Upper lobe of left lung (tissue), 6 donors: ENCODE measurements at regions not wholly inside any gene's neighbourhood (a gene's known extent, or its start where the extent isn't known, plus 50 kb on each side); places are given as distances from the start of the nearest gene placed in this dataset.

ENCODE experiments used
- ATAC-seq, 2 donors: fragments of 200-7000 bp; cut with Tn5 transposase; one replicate each; pipeline ENCODE4 v1.9.1; 2022; ENCODE audit warnings: mild to moderate bottlenecking in 2 of 2, moderate library complexity in 2 of 2; ENCODE audit not compliant: low FRiP score in 2 of 2
- DNase-seq, 2 donors: peaks; one replicate each; pipeline ENCODE4 v3.0.0-alpha.2; 2019 to 2020
- H3K27ac ChIP-seq, 4 donors: fragments of 200-600 bp; sonication (generic); one replicate each; pipeline ENCODE4 v1.5.1; 2016 to 2019
- H3K27me3 ChIP-seq, 4 donors: fragments of 200-600 bp; sonication (generic); one replicate each; pipeline ENCODE4 v1.5.1; 2017 to 2019
- H3K36me3 ChIP-seq, 4 donors: fragments of 200-600 bp; sonication (generic); one replicate each; pipeline ENCODE4 v1.5.1; 2016 to 2019
- H3K4me1 ChIP-seq, 4 donors: fragments of 200-600 bp; sonication (generic); one replicate each; pipeline ENCODE4 v1.5.1; 2018 to 2019
- H3K4me3 ChIP-seq, 4 donors: fragments of 200-600 bp; sonication (generic); one replicate each; pipeline ENCODE4 v1.5.1; 2017 to 2019; ENCODE audit warnings: mild to moderate bottlenecking in 2 of 4, moderate library complexity in 1 of 4
- H3K9me3 ChIP-seq, 4 donors: fragments of 200-600 bp; sonication (generic); one replicate each; pipeline ENCODE4 v1.5.1; 2018 to 2019
- EP300 ChIP-seq, 4 donors: sonication (generic); formaldehyde crosslinking; IDR thresholded peaks; one replicate each; pipeline ENCODE4 v1.5.1; 2017; ENCODE audit warnings: antibody characterized with exemption in 4 of 4, control low read depth in 2 of 4
- POLR2A ChIP-seq, 4 donors: fragments of 450-650 bp; IDR thresholded peaks; one replicate each; pipeline ENCODE4 v1.5.1; 2016 to 2017; ENCODE audit warnings: antibody characterized with exemption in 4 of 4, mild to moderate bottlenecking in 2 of 4
- POLR2AphosphoS5 ChIP-seq, 2 donors: sonication (generic); formaldehyde crosslinking; IDR thresholded peaks; one replicate each; pipeline ENCODE4 v1.5.1; 2017; ENCODE audit warnings: antibody characterized with exemption in 2 of 2
- WGBS, 2 donors: methylation state at CpG; one replicate each; pipeline ENCODE4 v1.1.5; 2017 to 2018; 5-methylcytosine and 5-hydroxymethylcytosine counted together
- TF ChIP-seq, protein P1 (sequence below), 6 experiments: fragments of 450-650 bp in 4 of 6; fragments of 200-600 bp in 2 of 6; sonication (generic) in 2 of 6; IDR thresholded peaks; one replicate each; pipeline ENCODE4 v1.5.1; 2016 to 2019; ENCODE audit warnings: antibody characterized with exemption in 6 of 6
- donor health status: DM: no; HTN: no; CAD: no; lungs with moderate emphysema.
- donor health status: DM: no; HTN: yes; CAD: no; lungs with severe emphysema.

DNA sequence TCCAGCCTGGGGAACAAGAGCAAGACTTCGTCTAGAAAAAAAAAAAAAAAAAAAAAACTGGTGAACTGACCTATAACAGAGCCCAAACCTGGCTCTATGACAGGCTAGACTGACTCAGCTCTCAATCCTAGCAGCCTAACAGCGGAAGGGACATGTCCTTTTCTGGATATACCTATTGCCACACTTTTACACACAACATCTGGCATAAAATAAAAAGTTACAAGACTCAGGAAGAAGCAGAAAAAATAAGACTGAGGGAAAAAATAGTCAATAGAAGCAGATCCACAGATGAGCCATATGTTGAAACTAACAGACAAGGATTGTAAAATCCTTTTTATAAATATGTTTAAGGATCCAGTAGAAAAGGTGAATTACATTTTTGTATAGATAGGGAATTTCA lies 57.5 kb upstream of the IPO9 start:
- Histone ChIP-seq H3K27me3 (no peaks in the 10 kb centered on the region), H3K9me3 (peaks cover 0 to 4% (median 0%) of the 10 kb centered on the region in 4 donors), H3K36me3 (no peaks in the 10 kb centered on the region), H3K4me3 (no peak overlapping the region), H3K27ac (no peak overlapping the region), H3K4me1 (peaks cover 0 to 6% (median 2%) of the 10 kb centered on the region in 4 donors)
- 85 to 98% methylated on average over 2 of the region's 2 CpGs for WGBS, 2 donors
- TF ChIP-seq POLR2AphosphoS5 (IDR thresholded peaks at IDR 0.05) (no peak), EP300 (IDR thresholded peaks at IDR 0.05) (no peak), POLR2A (IDR thresholded peaks at IDR 0.05) (no peak)
- TF ChIP-seq, protein P1, sequence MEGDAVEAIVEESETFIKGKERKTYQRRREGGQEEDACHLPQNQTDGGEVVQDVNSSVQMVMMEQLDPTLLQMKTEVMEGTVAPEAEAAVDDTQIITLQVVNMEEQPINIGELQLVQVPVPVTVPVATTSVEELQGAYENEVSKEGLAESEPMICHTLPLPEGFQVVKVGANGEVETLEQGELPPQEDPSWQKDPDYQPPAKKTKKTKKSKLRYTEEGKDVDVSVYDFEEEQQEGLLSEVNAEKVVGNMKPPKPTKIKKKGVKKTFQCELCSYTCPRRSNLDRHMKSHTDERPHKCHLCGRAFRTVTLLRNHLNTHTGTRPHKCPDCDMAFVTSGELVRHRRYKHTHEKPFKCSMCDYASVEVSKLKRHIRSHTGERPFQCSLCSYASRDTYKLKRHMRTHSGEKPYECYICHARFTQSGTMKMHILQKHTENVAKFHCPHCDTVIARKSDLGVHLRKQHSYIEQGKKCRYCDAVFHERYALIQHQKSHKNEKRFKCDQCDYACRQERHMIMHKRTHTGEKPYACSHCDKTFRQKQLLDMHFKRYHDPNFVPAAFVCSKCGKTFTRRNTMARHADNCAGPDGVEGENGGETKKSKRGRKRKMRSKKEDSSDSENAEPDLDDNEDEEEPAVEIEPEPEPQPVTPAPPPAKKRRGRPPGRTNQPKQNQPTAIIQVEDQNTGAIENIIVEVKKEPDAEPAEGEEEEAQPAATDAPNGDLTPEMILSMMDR (IDR thresholded peaks at IDR 0.05), result no peak
- no peak for ATAC-seq
- no peak for DNase-seq

DNA sequence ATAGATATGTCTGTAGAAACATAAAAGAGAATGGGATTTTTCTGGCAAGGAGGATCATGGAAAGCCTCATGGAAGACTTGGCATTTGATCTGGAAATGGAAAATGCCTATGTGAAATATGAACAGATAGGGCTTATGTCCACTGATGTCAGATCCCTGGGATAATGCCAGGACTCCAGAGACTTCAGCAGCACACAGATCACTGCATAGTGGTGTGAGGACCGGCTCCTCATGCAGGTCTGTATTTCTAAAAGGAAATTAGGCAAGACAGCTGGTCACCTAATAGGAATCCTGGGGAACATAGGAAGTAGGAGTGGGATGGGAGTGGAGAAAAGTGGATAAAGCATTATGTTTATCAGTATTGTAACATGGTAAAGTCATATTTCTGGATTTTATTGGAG lies 56.8 kb upstream of the IPO9 start:
- H3K27me3 ChIP-seq, result no peaks in the 10 kb centered on the region
- no peak overlapping the region for H3K4me3 ChIP-seq
- DNase-seq (no peak), ATAC-seq (no peak)
- H3K27ac ChIP-seq, result no peak overlapping the region
- WGBS, 2 donors, result 93 to 100% methylated on average over 1 of the region's 1 CpG
- no peaks in the 10 kb centered on the region for H3K36me3 ChIP-seq
- peaks cover 0 to 4% (median 0%) of the 10 kb centered on the region in 4 donors for H3K9me3 ChIP-seq
- peaks cover 0 to 6% (median 2%) of the 10 kb centered on the region in 4 donors for H3K4me1 ChIP-seq
- no peak for TF ChIP-seq POLR2AphosphoS5 (IDR thresholded peaks at IDR 0.05)
- TF ChIP-seq EP300 (IDR thresholded peaks at IDR 0.05), result no peak
- TF ChIP-seq, protein P1 (IDR thresholded peaks at IDR 0.05), result no peak
- no peak for TF ChIP-seq POLR2A (IDR thresholded peaks at IDR 0.05)

DNA sequence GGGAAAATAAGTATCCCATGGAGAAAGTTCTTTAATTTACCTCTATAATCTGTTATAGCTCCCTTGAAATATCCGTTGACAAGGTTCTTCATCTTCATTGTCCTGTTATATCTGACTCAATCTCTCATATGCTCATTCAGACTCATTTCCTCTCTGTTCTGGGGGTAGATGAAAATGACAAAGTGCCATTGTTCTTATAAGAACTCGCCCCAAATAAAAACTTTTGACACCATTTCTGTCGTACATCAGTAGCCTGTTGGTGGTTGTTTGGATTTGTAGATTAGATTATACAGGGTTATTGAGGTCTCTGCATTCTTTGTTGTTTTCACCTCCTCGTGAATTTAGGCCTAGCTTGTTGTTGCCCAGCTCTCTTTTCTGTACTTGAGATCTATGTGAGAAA lies 55.2 kb upstream of the IPO9 start:
- H3K9me3 ChIP-seq, result peaks cover 0 to 4% (median 0%) of the 10 kb centered on the region in 4 donors
- ATAC-seq (no peak), DNase-seq (no peak)
- no peak overlapping the region for H3K27ac ChIP-seq
- H3K4me3 ChIP-seq, result no peak overlapping the region
- peaks cover 0 to 12% (median 5%) of the 10 kb centered on the region in 4 donors for H3K4me1 ChIP-seq
- 52 to 62% methylated on average over 4 of the region's 4 CpGs for WGBS, 2 donors
- TF ChIP-seq, protein P1 (IDR thresholded peaks at IDR 0.05), result no peak
- TF ChIP-seq EP300 (IDR thresholded peaks at IDR 0.05) (no peak), POLR2A (IDR thresholded peaks at IDR 0.05) (no peak), POLR2AphosphoS5 (IDR thresholded peaks at IDR 0.05) (no peak)
- no peaks in the 10 kb centered on the region for H3K27me3 ChIP-seq
- H3K36me3 ChIP-seq, result no peaks in the 10 kb centered on the region

- no peak overlapping the region for H3K27ac ChIP-seq
Measured at GRCh38 chr1:201774224-201774982, 54.6 kb upstream of the IPO9 start.

More at GRCh38 chr1:201774224-201774982, 54.6 kb upstream of the IPO9 start:
- peaks cover 0 to 4% (median 0%) of the 10 kb centered on the region in 4 donors for H3K9me3 ChIP-seq
- peak in 1 of 2 donors; percentile 31 for ATAC-seq
- H3K4me1 ChIP-seq, result peaks cover 0 to 12% (median 5%) of the 10 kb centered on the region in 4 donors
- no peak for TF ChIP-seq POLR2AphosphoS5 (IDR thresholded peaks at IDR 0.05)
- TF ChIP-seq, protein P1 (IDR thresholded peaks at IDR 0.05), result no peak
- TF ChIP-seq POLR2A (IDR thresholded peaks at IDR 0.05), result no peak
- TF ChIP-seq EP300 (IDR thresholded peaks at IDR 0.05), result no peak
- no peaks in the 10 kb centered on the region for H3K27me3 ChIP-seq
- WGBS, 2 donors, result 64 to 84% methylated on average over 4 of the region's 4 CpGs
- no peak overlapping the region for H3K4me3 ChIP-seq
- no peaks in the 10 kb centered on the region for H3K36me3 ChIP-seq
- DNase-seq, result no peak
